K562 (cell line): ENCODE measurements at regions not wholly inside any gene's neighbourhood (a gene's known extent, or its start where the extent isn't known, plus 50 kb on each side); places are given as distances from the start of the nearest gene placed in this dataset.
A peak's percentile ranks its signal among the peaks of the same experiment; 100 is the strongest.

Experiments
- ATAC-seq: fragments of 200-7000 bp; cut with Tn5 transposase; 3 replicates; pipeline ENCODE4 v1.9.1; 2020; ENCODE audit warnings: moderate library complexity
- BruUV-seq: library from RNA; stranded (reverse); fragments of 400-500 nt; replicated peaks from 2 replicates; lab custom pipeline; 2021; lab: Mats Ljungman, UMichigan
- CTCF ChIA-PET: fragments of 300-600 bp; formaldehyde crosslinking; extraction: SDS; loops from one replicate; lab custom pipeline; 2021; ENCODE audit warnings: low intra/inter-chr PET ratio; lab: Yijun Ruan, JAX
- POLR2A ChIA-PET: fragments of 300-600, 350-650 bp; sonication (Branson Sonifier 250); formaldehyde crosslinking; extraction: SDS; loops from one replicate; lab custom pipeline; 2021; ENCODE audit warnings: antibody characterized with exemption, inconsistent platforms; lab: Yijun Ruan, JAX
- DNase-seq, 4 experiments: peaks; one replicate each; pipeline versions ENCODE4 v3.0.0 to v3.0.0-alpha.2; 2011 to 2018; ENCODE audit warnings: low spot score in 3 of 4, mixed read lengths in 3 of 4; ENCODE audit errors: extremely low read depth in 1 of 4
- FAIRE-seq: peaks from 2 replicates; lab custom pipeline; 2011; peaks lifted over from hg19 to GRCh38; lab: Jason Lieb, UNC
- H2AFZ ChIP-seq: 2 replicates; pipeline ENCODE4 v1.6.0; 2011; ENCODE audit warnings: low read depth, low read length, control low read depth, inconsistent platforms
- H3K27ac ChIP-seq: fragments of 200-600 bp; 3 replicates; pipeline ENCODE4 v1.8.0; 2011; ENCODE audit warnings: low read depth, mild to moderate bottlenecking, control low read depth, inconsistent platforms, low read length, moderate library complexity, mixed read lengths; ENCODE audit errors: extremely low read depth
- H3K27me3 ChIP-seq, 2 experiments: fragments of 300-600 bp in 1 of 2; 2 replicates in 1 of 2; 3 replicates in 1 of 2; pipeline versions ENCODE4 v1.6.0 to v1.8.0; 2011; ENCODE audit warnings: inconsistent platforms in 2 of 2, low read length in 2 of 2, mild to moderate bottlenecking in 1 of 2, mixed read lengths in 1 of 2, moderate library complexity in 1 of 2; ENCODE audit not compliant: control insufficient read depth in 2 of 2, insufficient read depth in 2 of 2
- H3K36me3 ChIP-seq: fragments of 300-600 bp; 3 replicates; pipeline ENCODE4 v1.8.0; 2011; ENCODE audit warnings: mild to moderate bottlenecking, low read length, inconsistent platforms; ENCODE audit not compliant: control insufficient read depth, insufficient read depth
- H3K4me1 ChIP-seq, 2 experiments: fragments of 200-600 bp in 1 of 2; replicated peaks in 1 of 2; 2 replicates in 1 of 2; 3 replicates in 1 of 2; pipeline versions ENCODE4 v1.5.1 to v1.8.0; 2011; ENCODE audit warnings: inconsistent platforms in 2 of 2, low read length in 2 of 2, mild to moderate bottlenecking in 1 of 2, mixed read lengths in 1 of 2, moderate library complexity in 1 of 2; ENCODE audit not compliant: control insufficient read depth in 2 of 2, insufficient read depth in 2 of 2
- H3K4me2 ChIP-seq: 2 replicates; pipeline ENCODE4 v1.6.1; 2011; ENCODE audit warnings: low read length, control low read depth, inconsistent platforms, mixed read lengths; ENCODE audit not compliant: insufficient read depth
- H3K4me3 ChIP-seq: fragments of 200-600 bp; sonication (generic), shearing (Covaris generic); 2 replicates; pipeline ENCODE4 v1.5.1; 2016; ENCODE audit warnings: control low read depth, inconsistent platforms
- H3K79me2 ChIP-seq: fragments of 200-600 bp; 3 replicates; pipeline ENCODE4 v1.8.0; 2011; ENCODE audit warnings: low read length, inconsistent platforms; ENCODE audit not compliant: control insufficient read depth, insufficient read depth
- H3K9ac ChIP-seq, 2 experiments: 2 replicates each; pipeline versions ENCODE4 v1.6.0 to v1.6.1; 2011; ENCODE audit warnings: low read depth in 2 of 2, low read length in 2 of 2, control low read depth in 1 of 2, inconsistent platforms in 1 of 2, mild to moderate bottlenecking in 1 of 2, mixed read lengths in 1 of 2; ENCODE audit not compliant: insufficient read depth in 1 of 2
- H3K9me1 ChIP-seq: one replicate; pipeline ENCODE4 v1.6.0; 2011; ENCODE audit warnings: inconsistent platforms, mild to moderate bottlenecking, low read length, moderate library complexity; ENCODE audit not compliant: control insufficient read depth, insufficient read depth
- H3K9me3 ChIP-seq: replicated peaks from 2 replicates; pipeline ENCODE4 v1.5.1; 2011; ENCODE audit warnings: low read depth, low read length, inconsistent platforms; ENCODE audit not compliant: control insufficient read depth, insufficient read depth
- H4K20me1 ChIP-seq: replicated peaks from 2 replicates; pipeline ENCODE4 v1.6.1; 2011; ENCODE audit warnings: low read length, inconsistent platforms, mixed read lengths; ENCODE audit not compliant: control insufficient read depth, insufficient read depth
- GTF2B ChIP-seq: IDR thresholded peaks from 2 replicates; pipeline ENCODE4 v1.6.1; 2011; ENCODE audit not compliant: insufficient read length; ENCODE audit errors: extremely low read depth
- MAFG ChIP-seq: fragments of 450-650 bp; conservative IDR thresholded peaks from 2 replicates; pipeline ENCODE4 v1.6.1; 2016; ENCODE audit warnings: missing genetic modification characterization, missing compliant biosample characterization
- ZNF121 ChIP-seq: sonication (generic); formaldehyde crosslinking; conservative IDR thresholded peaks from 2 replicates; pipeline ENCODE4 v1.8.0; 2022; ENCODE audit warnings: missing genetic modification reagents
- ZNF696 ChIP-seq: fragments of 250-450 bp; sonication (Bioruptor Pico); conservative IDR thresholded peaks from 2 replicates; pipeline ENCODE4 v1.4.0; 2020; ENCODE audit warnings: mild to moderate bottlenecking, moderate library complexity
- WGBS: fragments of 100-300 bp; shearing (Covaris generic); methylation state at CpG from one replicate; pipeline ENCODE4 v1.1.6; 2016; ENCODE audit warnings: low coverage, mixed read lengths; ENCODE audit not compliant: insufficient coverage; ENCODE audit errors: missing lambda C conversion rate; 5-methylcytosine and 5-hydroxymethylcytosine counted together
- in situ Hi-C: fragments of 300-500 bp; cut with MboI; formaldehyde crosslinking; loops from 4 replicates; pipeline ENCODE4 v1.15.0; 2018; ENCODE audit warnings: inconsistent platforms, mixed read lengths
- intact Hi-C: fragments of 100-400 bp; cut with micrococcal nuclease; formaldehyde crosslinking; loops from 2 replicates; pipeline ENCODE4 v1.14.2; 2022
- TF ChIP-seq, protein P1 (sequence below), 2 experiments: fragments of 150-350 bp in 1 of 2; IDR thresholded peaks; 2 replicates each; pipeline ENCODE4 v1.6.1; 2012 to 2016; ENCODE audit warnings: low read depth in 2 of 2, low read length in 2 of 2, mild to moderate bottlenecking in 1 of 2, moderate library complexity in 1 of 2

DNA sequence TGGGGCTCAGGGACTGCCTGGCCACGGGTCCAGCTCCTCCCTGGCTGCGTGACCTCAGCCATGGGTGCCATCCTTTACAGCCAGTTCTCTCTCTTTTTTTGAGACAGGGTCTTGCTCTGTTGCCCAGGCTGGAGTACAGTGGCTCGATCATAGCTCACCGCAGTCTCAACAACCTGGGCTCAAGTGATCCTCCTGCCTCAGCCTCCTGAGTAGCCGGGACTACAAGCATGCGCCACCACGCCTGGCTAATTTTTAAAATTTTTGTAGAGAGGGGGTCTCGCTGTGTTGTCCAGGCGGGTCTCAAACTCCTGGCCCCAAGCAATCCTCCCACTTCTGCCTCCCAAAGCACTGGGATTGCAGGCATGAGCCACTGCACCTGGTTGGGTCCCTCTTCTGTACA lies 75.4 kb downstream of the PTPRS start:
- intact Hi-C loops = no loop called here
- no peaks in the 10 kb centered on the region; the same call in 1 of the 2 replicates for H4K20me1 ChIP-seq
- H3K9me3 ChIP-seq = no peaks in the 10 kb centered on the region
- H2AFZ ChIP-seq = no peak overlapping the region
- H3K4me3 ChIP-seq = no peak overlapping the region
- WGBS = 82% methylated on average over 8 of the region's 9 CpGs
- no peak overlapping the region for H3K4me2 ChIP-seq
- no peak overlapping the region for H3K27ac ChIP-seq
- ChIA-PET POLR2A (interaction anchor here (1.1 kb wide), 1 partner anchor 44 kb away, joined by 3 read pairs; no protein-coding TSS in a partner anchor), CTCF (no interaction called here)
- H3K36me3 ChIP-seq = peaks cover 6% of the 10 kb centered on the region; the same call in 1 of the 3 replicates
- no peak for ATAC-seq
- no peak for TF ChIP-seq ZNF696 (CRISPR knock-in tag)
- TF ChIP-seq ZNF121 = peak; percentile 65
- no peak for DNase-seq
- no peaks in the 10 kb centered on the region for H3K9me1 ChIP-seq
- in situ Hi-C loops = no loop called here
- BruUV-seq = no TSS peak
- no peaks in the 10 kb centered on the region for H3K27me3 ChIP-seq
- peaks cover 0 to 25% of the 10 kb centered on the region in 2 experiments; a peak in 2 of 5 replicates for H3K4me1 ChIP-seq
- H3K9ac ChIP-seq = peak overlapping the region in 1 of 2 experiments; percentile 9; a peak in 1 of 4 replicates
- H3K79me2 ChIP-seq = no peaks in the 10 kb centered on the region
- no peak for FAIRE-seq

DNA sequence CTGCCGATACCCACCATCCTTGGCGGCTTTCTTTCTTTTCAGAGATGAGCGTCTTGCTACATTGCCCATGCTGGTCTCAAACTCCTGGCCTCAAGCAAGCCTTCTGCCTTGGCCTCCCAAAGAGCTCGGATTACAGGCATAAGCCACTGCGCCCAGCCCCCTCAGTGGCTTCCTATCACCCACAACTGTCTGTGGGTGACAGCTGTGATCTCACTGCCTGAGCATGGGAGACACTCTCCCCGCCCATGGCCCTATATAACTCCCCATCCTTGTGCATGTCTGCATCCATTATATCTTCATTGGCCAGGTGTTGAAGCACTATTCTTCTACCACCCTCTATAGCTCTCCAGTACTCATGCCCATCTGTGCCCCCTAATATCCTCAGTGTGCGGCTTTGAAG lies 76.2 kb downstream of the PTPRS start:
- ChIA-PET POLR2A (interaction anchor here (0.6 to 1.1 kb wide), 2 partner anchors 45 to 58 kb away, joined by 3 read pairs; no protein-coding TSS in a partner anchor), CTCF (no interaction called here)
- H3K9ac ChIP-seq = no peak overlapping the region
- no peak overlapping the region for H3K27ac ChIP-seq
- FAIRE-seq = no peak
- no peaks in the 10 kb centered on the region for H3K9me1 ChIP-seq
- ATAC-seq = no peak
- H3K4me1 ChIP-seq = peaks cover 0 to 24% of the 10 kb centered on the region in 2 experiments; a peak in 2 of 5 replicates
- in situ Hi-C loops = no loop called here
- no peaks in the 10 kb centered on the region for H3K9me3 ChIP-seq
- no peak overlapping the region for H3K4me2 ChIP-seq
- DNase-seq = no peak
- peaks cover 6% of the 10 kb centered on the region; the same call in 1 of the 3 replicates for H3K36me3 ChIP-seq
- BruUV-seq = no TSS peak
- H4K20me1 ChIP-seq = no peaks in the 10 kb centered on the region; the same call in 1 of the 2 replicates
- intact Hi-C loops = no loop called here
- TF ChIP-seq, protein P1, sequence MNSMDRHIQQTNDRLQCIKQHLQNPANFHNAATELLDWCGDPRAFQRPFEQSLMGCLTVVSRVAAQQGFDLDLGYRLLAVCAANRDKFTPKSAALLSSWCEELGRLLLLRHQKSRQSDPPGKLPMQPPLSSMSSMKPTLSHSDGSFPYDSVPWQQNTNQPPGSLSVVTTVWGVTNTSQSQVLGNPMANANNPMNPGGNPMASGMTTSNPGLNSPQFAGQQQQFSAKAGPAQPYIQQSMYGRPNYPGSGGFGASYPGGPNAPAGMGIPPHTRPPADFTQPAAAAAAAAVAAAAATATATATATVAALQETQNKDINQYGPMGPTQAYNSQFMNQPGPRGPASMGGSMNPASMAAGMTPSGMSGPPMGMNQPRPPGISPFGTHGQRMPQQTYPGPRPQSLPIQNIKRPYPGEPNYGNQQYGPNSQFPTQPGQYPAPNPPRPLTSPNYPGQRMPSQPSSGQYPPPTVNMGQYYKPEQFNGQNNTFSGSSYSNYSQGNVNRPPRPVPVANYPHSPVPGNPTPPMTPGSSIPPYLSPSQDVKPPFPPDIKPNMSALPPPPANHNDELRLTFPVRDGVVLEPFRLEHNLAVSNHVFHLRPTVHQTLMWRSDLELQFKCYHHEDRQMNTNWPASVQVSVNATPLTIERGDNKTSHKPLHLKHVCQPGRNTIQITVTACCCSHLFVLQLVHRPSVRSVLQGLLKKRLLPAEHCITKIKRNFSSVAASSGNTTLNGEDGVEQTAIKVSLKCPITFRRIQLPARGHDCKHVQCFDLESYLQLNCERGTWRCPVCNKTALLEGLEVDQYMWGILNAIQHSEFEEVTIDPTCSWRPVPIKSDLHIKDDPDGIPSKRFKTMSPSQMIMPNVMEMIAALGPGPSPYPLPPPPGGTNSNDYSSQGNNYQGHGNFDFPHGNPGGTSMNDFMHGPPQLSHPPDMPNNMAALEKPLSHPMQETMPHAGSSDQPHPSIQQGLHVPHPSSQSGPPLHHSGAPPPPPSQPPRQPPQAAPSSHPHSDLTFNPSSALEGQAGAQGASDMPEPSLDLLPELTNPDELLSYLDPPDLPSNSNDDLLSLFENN (IDR thresholded peaks at IDR 0.05; ENCODE audit: low read depth in 2 of 2, low read length in 2 of 2) = no peak
- TF ChIP-seq GTF2B = no peak
- no peak for TF ChIP-seq MAFG (tag)
- H3K79me2 ChIP-seq = no peaks in the 10 kb centered on the region
- 74% methylated on average over 5 of the region's 7 CpGs for WGBS
- H2AFZ ChIP-seq = no peak overlapping the region
- H3K4me3 ChIP-seq = no peak overlapping the region
- H3K27me3 ChIP-seq = no peaks in the 10 kb centered on the region
